CD4-positive, alpha-beta T cell treated with Interleukin-4 for 4 hours (primary cell): ENCODE measurements at regions not wholly inside any gene's neighbourhood (a gene's known extent, or its start where the extent isn't known, plus 50 kb on each side); places are given as distances from the start of the nearest gene placed in this dataset.

Source experiments
- DNase-seq: peaks from one replicate; pipeline ENCODE4 v3.0.0-alpha.2; 2020

DNA sequence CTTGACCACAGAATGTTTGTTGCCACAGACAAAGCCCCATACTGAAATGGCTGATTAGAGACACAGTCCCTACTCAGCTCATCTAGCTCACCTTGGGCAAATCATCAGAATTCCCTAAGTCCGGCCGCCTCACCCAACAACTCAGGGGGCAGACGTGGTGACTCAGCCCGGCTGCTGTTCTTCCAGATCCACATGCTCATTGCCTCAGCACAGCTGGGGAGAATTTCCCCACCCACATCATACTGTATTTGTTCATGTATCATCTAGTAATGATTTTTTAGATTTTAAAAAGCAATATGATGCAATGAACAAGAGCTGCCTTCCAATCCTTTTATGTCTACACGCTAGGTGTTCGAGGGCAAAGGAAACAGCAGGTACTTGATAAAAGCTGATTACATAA, 333.8 kb upstream of the TENM3 start:
- no peak for DNase-seq

DNA sequence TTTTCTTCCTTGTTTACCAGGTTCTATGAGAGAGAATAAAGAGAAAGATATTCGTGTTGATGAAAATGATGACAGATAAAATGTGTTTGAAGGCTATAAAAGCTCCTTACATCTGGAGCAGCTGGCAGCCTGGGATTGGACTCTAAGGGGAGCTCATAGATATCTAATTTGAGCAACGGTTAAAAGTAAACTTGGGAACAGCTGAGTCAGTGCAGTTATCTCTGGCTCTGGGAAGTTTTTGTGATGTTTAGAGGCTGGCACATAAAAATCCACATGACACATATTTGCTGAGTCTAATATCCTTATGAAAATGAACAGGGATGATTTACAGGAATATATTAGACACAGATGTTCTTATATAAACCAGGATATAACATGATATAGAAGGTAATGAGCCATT, 331.8 kb upstream of the TENM3 start:
- no peak for DNase-seq

DNA sequence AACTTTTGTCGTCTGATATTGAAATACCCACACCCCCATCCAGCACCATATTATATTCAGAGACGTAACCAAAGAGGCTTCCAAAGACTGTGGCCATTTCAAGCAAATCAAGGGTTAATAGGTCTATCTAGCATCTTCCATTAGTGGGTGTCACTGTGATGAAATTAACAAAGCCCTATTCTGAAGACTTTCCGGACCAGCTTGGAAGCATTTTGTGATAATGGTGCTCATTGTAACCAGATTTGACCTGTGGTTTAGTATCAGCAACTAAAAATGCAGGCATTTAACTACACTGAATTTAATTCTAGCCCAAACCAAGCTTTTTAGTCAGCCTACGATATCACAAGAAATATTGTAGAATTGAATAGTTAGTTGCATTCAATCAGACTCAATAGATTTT, 309.7 kb upstream of the TENM3 start:
- DNase-seq, result no peak

DNA sequence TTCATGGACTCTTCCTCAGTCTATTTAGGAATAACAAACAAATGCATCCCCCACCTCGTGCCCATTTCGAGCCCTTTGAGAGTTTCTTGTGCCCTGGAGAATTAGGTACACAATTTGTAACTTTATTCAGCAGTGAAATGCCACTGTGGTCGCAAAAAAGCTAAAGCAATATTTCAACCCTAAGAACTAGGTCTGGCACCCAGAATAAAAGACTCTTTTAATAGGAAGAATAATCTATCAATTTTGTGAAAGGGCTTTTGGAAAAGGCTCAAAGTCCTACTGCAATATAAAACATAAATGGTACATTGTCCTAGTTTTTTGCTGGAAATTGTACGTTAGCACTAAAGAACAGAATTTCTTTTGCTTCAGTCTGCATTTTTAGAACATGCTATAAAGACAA, 304.6 kb upstream of the TENM3 start:
- DNase-seq, result no peak

DNA sequence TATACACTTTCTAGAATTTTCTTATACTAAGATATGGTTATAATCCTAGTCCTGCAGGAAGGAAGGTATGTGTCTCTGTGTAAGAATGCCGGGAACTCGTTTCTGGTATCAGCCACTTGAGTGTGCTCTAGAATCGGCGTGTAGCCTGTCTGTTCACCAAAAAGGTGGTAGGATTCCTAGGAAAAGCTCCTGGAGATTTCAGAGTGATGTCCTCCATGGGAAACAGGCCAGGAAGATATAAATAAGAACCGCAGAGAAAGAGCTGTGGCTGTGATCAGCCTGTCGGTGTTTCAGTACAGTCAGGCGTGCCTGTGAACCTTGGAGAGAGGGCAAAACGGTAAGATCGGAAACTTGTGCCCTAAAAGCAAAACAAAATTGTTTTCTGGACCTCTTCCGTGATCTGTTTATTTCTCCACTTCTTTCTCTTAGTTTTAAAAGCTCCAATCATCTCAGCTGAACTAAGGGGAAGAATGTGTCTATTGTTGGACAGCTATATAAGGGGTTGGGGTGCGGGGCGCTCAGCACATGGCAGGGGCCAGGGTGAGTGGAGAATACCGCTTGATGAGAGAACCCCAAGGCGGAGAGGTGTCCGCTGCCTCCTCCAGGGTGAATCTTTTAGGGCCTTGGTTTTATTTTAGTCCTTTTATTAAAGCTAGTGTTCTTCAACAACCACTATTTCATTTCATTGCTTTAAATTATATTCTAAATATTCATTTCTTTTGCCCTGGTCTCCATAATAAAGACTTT, 303.8 kb upstream of the TENM3 start:
- no peak for DNase-seq

DNA sequence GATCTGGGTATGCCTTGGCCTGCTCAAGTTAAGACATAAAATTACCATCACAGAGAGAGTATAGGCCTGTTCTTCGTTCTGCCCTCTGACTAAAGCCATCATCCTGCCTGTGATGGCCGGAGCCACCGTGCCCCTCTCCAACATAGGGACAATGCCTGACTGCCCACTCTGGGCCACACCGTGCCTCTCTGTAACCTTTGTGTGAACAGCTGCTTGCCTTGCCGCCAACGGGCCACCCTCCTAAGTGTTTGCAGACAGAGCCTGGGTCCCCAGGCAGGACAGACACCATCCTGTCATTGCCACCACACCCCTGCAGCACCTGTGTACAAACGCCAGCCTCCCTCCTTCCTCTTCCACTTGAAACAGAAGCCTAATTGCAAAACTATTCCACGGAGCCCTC, 298.7 kb upstream of the TENM3 start:
- DNase-seq, result no peak

DNA sequence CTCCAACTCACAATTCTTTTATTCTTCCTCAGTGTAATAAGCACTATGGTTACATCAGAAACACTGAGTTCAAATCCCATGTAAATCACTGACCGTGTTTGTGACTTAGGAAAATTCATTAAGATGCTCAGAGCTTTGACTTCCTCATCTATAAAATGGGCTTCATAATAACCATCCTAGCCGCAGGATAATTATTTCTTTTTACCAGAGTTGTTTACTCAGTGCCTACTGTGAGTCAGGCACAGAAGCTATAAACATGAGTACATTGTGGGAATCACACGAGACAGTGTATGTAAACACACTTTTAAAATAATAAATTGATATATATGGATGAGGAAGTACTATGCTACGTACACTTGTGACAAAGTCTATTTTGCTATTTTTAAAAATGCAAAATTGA, 296.3 kb upstream of the TENM3 start:
- DNase-seq, result no peak

DNA sequence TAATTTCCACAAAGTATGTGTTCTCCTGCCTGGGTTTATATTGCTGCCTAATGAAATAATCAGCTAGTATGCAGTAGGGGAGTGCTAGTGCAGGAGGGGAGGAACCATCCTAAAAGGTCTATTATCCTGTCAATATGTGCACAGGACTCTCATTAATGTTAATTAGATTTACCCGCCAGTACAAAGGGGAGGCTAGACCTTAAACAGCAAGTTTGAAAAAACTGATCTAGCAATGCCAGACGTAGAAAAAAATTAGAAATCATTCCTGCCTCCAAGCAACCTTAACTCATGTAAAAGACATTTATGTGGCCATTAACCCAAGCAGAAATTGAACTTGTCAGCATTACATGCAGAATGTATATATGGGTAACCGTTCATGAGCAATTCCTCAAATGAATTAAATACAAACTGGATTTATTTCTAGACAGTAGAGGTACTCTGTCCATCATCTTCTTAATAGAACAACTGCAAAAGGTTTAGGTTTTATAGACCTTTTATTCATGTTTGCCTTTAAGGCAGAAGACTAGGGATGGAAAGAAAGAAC, 294.3 kb upstream of the TENM3 start:
- no peak for DNase-seq

DNA sequence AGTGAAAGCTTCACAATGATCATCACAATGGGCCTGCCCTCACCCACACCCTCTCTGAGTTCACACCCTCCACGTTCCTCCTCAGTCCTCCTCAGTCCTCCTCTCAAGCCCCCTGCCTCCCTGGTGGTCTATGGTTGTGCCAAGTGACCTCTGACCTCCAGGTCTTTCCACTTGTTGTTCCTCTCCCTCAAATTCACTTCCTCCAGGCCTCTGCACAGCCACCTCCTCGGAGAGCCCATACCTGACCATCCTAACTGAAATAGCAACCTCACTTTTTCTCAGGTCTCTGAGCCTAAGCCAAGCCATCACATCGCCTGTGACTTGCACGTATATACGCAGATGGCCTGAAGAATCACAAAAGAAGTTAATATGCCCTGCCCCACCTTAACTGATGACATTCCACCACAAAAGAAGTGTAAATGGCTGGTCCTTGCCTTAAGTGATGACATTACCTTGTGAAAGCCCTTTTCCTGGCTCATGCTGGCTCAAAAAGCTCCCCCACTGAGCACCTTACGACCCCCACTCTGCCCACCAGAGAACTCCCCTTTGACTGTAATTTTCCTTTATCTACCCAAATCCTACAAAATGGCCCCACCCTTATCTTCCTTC, 293.4 kb upstream of the TENM3 start:
- DNase-seq, result no peak

DNA sequence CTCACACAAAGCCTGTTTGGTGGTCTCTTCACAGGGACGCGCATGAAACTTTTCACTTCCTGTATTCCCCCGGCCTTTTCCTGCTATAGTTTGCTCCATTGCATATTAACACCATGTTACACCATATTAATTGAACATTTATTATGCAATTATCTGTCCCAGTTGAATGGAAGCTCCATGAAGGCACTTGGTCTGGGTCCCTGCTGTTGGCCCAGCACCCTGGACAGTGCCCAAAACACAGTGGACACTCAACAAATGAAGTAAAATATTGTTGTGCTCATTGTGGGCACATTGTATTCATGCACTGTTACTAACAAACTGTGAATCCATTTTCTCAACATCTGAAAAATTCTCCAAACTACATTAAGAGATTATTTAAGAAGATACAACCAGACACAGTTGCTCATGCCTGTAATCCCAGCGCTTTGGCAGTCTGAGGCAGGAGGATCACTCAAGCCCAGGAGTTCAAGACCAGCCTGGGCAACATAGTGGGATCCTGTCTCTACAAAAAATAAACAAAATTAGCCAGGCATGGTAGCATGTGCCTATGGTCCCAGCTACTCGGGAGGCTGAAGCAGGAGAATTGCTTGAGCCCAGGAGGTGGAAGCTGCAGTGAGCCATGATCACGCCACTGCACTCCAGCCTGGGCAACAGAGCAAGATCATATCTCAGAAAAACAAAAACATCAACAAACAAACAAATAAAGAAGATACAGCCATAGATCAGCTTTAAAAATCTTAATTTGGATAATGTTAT, 292.7 kb upstream of the TENM3 start:
- no peak for DNase-seq

DNA sequence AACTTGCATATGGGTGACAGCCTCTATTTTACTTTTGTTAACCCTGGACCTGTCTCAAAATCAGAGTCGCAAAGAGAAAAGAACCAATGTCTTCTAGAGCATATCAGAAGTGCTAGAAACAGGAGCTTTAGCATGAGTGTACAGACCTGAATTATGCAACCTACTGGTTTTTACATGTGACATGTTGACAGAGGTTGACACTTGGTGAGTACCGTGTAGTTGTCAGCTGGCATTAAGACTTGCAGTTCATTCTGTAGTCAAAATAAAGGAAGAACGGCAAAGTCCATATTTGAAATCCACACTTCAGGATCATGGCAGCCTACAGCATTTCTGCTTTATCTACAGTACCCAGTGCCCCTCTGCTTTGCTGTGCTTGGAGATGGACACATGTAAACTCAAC, 291.9 kb upstream of the TENM3 start:
- DNase-seq, result no peak

DNA sequence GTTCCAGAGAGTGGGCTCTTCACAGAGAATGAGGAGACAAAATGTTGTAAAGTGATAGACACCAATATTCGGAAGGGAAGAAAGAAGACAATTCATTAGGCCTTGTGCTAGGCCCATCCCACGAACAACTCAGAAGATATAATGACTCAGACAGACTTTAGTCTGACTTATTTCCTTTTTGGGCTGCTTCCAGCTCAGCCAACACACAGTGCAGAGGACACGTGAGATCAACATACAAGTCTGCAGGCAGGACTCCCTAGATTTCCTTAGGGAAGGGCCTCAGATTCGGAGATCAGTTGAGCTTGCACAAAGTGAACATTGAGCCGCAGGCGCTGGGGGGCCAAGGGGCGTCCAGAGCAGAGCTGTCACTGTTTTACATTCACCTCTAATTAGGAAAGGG, 290.7 kb upstream of the TENM3 start:
- no peak for DNase-seq

DNA sequence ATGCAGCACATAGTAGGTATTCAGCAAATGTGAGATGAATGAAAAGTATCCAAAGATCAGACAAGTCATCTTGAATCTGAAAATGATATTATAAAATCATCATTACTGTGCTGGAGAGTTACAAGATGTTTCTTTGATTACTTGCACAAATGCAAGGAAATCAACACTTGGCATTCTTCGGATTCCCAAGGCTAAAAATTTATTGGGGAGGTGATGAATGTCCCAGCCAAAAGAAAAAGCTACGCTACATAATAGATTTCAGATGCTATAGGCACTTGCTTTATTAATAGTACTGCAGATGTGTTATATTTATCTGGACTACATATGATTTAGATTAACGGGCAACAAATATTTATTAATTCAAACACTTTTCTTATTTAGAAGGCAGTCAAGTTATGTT, 286.7 kb upstream of the TENM3 start:
- no peak for DNase-seq

DNA sequence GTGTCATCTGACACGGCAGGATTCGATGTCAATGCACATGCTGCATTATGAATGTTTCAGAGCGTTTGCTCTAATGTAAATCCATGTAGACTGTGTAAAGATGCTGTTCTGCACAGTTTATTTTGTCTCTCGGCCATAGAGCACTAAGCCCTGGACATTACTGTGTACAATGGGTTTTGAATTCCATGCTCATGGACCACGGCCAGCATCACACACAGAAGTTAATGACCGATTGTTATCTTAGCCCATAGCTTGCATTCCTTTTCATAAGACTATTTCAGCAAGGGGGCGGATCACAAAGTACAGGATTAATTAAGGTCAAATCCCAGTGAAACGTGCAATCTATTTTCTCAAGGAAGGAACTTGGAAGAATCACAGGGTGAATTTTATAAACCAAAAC, 286.1 kb upstream of the TENM3 start:
- no peak for DNase-seq

DNA sequence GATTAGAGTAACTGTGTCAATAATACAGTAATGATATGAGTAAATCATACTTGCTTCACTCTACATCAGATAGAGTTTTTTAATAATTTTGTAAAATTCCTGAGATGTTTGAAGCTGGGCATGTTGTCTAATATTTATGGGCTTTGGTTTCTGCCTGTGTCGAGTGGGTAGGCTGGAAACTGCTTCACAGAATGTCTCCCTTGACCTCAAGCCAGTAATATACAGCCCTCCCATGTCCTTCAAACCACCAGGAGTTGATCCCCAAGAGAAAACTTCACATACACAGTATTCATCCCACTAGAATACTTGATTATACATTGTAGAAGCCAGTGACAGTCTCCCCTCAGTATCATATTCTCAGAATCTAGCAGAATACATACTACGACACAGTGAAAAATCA, 284.8 kb upstream of the TENM3 start:
- no peak for DNase-seq

DNA sequence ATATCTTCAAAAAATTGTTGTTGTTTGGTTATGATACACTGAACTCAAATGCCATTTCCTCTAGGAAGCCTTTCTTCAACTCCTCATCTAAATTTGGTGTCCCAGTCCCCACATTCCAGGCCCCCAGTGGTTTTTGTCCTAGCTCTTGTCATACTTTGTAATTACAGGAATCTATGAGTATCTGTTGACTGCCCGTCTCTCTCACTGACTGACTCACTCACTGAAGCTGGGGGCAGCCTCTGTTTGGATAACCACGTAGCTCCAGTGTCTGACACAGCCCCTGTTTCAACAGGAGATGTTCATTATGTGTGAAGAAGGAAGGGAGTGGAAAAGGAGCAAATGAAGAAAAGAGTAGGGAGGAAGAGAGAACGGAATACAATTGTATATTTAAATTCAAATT, 284.1 kb upstream of the TENM3 start:
- no peak for DNase-seq

DNA sequence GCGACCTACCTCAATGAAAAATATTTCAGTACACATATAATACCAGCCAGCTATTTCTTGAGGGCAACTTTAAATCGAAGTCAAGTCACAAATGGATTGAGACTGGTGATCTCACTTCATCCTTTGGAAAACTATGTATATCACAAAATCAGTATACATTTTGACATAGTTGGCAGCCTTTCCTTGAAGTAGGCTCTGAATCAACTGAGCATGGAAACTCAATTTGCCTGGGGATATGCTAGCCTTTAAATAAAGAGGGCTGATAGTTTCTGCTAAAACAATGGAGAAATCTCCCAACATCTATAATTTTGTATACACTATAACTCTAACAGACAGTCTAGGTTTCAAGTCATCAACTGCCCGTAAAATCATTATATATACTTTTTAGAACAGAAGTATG, 282.8 kb upstream of the TENM3 start:
- no peak for DNase-seq

DNA sequence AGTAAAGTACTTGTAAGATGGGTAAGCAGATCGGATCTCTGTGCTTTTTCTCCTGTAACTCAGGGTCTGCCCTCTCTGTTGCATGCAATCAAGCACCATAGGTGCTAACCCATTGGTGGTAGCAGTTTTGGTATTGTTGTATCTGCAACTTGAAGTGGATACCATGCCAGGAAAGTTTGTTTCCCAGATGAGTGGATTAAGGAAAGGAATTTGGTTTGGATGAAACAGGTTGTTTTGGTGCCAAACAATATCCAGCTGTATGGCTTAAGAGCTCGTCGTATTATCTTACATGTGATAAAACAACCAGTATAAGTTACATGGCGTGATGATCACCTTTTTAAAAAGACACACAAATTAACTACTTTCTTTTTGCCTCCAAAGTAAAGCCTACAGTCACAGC, 280.9 kb upstream of the TENM3 start:
- no peak for DNase-seq

DNA sequence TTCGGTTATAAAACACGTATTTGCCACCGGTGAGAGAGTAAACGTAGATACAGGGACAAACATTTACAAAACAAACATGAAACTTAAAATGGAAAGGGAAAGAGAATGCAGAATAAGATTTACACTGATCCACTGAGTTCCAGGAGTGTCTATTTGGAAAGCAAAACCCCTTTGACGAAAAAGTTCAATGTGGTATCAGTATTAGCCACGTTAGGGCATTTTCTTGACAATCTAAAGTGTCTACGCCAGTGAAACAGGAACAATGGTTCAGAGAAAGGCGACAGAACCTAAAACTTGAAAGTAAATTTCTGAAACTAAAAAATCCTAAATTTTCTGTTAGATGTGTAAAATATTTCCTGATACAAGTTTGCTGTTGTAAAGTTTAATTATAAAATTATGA, 278.5 kb upstream of the TENM3 start:
- no peak for DNase-seq

DNA sequence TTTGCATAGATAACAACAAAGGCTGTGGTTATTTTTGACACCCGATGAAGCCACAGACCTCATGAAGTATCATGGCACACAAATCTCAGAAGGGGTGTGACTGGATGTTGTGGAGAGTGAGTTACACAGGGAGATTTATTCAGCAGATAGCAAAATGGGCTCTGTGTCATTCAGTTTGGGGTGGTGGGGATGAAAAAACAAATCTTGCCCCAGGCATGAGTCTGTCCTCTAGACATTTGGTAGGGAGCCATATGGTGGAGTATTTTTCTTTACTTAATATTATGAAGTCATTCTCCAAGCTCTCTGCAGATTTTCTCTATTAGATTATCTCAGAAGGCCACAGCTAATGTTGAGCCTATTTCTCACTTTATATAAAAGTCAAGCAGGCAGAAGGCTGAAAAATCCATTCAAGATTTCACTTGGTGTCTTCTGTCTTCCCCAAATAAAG, 277.1 kb upstream of the TENM3 start:
- no peak for DNase-seq

DNA sequence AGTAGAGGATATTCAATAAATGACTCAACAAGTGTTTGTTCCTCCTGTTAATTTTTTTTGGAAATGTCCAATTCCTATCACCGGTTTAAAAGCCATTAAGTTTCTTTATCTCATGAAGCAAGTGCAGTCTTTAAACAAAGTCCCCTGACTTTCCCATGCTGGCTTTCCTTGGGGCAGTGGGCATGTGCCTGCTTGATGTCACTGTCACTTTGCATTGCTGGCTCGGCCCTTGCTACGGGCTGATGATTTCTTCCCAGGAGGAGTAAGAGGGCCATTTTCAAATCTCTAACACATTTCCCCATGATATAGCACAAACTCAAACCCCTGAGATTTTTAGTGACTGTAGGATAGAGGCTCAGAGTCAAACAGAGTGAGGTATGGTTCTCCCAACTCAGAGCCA, 275.8 kb upstream of the TENM3 start:
- DNase-seq, result no peak

DNA sequence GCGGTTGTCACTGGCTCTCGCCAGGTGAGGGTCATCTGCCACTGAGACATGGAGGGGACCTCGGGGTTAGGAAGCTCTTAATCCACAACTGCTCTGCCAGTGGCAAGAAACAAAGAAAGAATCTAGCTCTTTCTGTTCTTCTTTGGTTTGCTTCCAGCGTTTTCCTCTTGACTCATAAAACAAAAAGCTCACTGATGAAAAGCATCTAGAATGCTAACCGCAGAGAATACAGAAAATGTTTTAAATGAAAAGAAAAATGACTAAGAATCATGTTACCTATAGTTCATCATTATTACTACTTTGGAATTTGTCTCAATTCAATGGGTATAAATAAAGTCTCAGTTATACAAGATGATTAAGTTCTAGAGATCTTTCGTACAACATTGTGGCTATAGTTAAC, 274.8 kb upstream of the TENM3 start:
- no peak for DNase-seq

DNA sequence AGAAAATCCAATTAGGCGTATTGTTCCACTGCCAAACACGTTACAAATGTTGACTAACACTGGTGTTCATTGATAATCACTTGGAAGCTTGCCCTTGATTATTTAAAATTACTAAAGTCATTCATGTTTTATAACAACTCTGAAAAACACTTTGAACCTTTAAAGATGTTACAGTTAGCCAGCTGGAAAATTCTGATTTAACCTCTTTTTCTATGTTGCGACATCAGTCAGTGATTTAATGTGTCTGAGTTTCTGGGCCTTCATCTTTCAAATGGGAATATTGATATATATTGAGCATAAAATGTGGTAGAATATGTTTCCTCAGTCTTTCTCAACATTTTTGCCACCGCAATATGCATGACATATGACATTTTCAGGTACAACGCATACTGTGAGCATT, 274.1 kb upstream of the TENM3 start:
- DNase-seq, result no peak

DNA sequence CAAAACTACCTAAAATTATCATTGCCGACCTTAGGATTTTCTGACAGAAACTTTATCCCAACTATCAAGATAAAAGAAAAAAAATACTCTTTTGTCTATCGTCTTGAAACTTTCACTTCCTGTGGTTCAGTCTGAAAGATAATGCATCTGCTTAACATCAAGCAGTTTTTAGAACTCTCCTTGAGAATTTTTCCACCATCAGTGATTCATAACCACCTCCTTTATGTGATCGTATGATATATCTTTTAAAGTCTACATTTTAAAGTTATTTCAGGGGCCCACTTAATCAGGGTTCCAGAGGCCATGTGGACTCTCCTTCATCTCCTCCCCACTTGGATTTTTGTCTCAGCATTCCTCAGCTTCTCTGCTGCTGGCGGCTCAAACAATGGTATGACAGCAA, 272.8 kb upstream of the TENM3 start:
- DNase-seq, result no peak
